Mucosa of rectum (tissue), 2 donors: ENCODE measurements at regions not wholly inside any gene's neighbourhood (a gene's known extent, or its start where the extent isn't known, plus 50 kb on each side); places are given as distances from the start of the nearest gene placed in this dataset.
"Not testable (repeated sequence)": the region's sequence is repeated elsewhere in the genome, so short reads cannot be mapped to it uniquely, and the experiment has no call there.

Experiments used
- H3K27ac ChIP-seq, 2 donors: one replicate each; pipeline ENCODE4 v1.7.0; 2013; ENCODE audit warnings: inconsistent platforms in 2 of 2, low read depth in 2 of 2, low read length in 2 of 2
- H3K27me3 ChIP-seq, 2 donors: one replicate each; pipeline ENCODE4 v1.7.0; 2013; ENCODE audit warnings: low read length in 2 of 2; ENCODE audit not compliant: control insufficient read depth in 2 of 2, insufficient read depth in 2 of 2
- H3K36me3 ChIP-seq, 2 donors: one replicate each; pipeline ENCODE4 v1.7.0; 2013; ENCODE audit warnings: low read length in 2 of 2; ENCODE audit not compliant: control insufficient read depth in 2 of 2, insufficient read depth in 2 of 2
- H3K4me1 ChIP-seq, 2 donors: one replicate each; pipeline ENCODE4 v1.7.0; 2013; ENCODE audit warnings: low read length in 2 of 2, mild to moderate bottlenecking in 1 of 2; ENCODE audit not compliant: control insufficient read depth in 2 of 2, insufficient read depth in 2 of 2
- H3K4me3 ChIP-seq, 2 donors: one replicate each; pipeline ENCODE4 v1.7.0; 2013; ENCODE audit warnings: low read length in 2 of 2
- H3K9ac ChIP-seq, 2 donors: one replicate each; pipeline ENCODE4 v1.7.0; 2013; ENCODE audit warnings: low read length in 2 of 2, low read depth in 1 of 2, mild to moderate bottlenecking in 1 of 2
- H3K9me3 ChIP-seq, 2 donors: one replicate each; pipeline ENCODE4 v1.7.0; 2013; ENCODE audit warnings: low read length in 2 of 2; ENCODE audit not compliant: control insufficient read depth in 2 of 2
- donor health status: healthy.
- donor health status: Normal muscosa, but diverticular disease.

DNA sequence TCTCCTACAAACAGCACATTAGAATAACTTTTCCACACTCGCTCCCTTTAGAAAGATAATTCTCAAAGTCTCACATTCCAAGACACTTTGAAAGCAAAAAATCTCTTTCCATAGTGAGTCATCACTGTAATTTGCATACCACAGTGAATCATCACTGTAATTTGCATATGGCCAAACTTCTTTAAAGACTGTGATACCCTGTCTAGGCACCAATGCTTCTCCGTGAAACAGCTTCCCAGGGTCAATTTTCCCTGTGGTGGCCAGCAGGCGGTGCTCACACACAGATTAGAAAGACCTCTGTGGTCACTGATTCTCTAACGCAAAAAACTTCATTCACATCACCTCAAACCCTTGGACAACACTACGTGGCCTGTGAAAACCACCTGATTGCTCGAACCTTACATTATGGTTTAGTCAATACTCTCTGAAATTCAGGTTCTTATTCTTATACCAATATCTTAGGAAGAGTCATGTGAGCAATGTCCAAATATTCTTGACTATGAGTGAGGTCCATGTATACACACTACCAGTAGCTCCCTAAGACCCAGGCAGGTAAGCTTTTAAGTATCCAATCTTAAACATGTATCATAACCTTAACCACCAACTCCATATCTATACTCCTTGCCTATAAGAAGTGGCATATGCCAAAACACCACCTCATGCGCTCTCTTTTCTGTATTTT, 78.5 kb upstream of the PHACTR1 start:
- Histone ChIP-seq H3K27me3 (no peaks in the 10 kb centered on the region), H3K4me1 (no peaks in the 10 kb centered on the region), H3K9me3 (no peaks in the 10 kb centered on the region), H3K9ac (no peak overlapping the region), H3K27ac (no peak overlapping the region), H3K4me3 (no peak overlapping the region), H3K36me3 (no peaks in the 10 kb centered on the region)

DNA sequence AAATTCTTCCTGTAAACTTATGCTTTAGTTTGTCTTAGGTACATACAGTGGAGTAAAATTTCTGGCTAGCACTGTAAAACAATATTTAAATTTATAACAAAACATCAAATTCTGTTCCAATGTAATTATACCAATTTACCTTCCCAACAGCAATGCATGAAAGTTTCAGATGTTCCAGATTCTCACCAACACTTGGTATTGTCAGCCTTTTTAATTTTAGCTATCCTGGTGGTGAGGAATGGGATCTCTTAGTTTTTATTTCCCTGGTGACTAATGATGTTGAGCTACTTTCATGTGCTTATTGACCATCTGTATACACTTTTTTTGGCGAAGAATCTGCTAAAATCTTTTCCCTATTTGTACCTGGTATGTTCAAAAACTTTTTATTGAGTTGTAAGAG, 76.1 kb upstream of the PHACTR1 start:
- H3K4me1 ChIP-seq = no peaks in the 10 kb centered on the region
- no peak overlapping the region for H3K9ac ChIP-seq
- H3K4me3 ChIP-seq = no peak overlapping the region
- H3K27ac ChIP-seq = no peak overlapping the region
- H3K9me3 ChIP-seq = no peaks in the 10 kb centered on the region
- no peaks in the 10 kb centered on the region for H3K36me3 ChIP-seq
- no peaks in the 10 kb centered on the region for H3K27me3 ChIP-seq

DNA sequence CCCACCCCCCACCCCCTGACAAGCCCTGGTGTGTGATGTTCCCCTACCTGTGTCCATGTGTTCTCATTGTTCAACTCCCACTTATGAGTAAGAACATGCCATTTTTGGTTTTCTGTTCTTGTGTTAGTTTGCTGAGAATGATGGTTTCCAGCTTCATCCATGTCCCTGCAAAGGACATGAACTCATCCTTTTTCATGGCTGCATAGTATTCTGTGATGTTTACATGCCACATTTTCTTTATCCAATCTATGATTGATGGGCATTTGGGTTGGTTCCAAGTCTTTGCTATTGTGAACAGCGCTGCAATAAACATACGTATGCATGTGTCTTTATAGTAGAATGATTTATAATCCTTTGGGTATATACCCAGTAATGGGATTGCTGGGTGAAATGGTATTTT, 74.8 kb upstream of the PHACTR1 start:
- H3K4me1 ChIP-seq, H3K36me3 ChIP-seq, H3K27me3 ChIP-seq, H3K9ac ChIP-seq, H3K9me3 ChIP-seq, H3K27ac ChIP-seq, H3K4me3 ChIP-seq: not testable (repeated sequence)

DNA sequence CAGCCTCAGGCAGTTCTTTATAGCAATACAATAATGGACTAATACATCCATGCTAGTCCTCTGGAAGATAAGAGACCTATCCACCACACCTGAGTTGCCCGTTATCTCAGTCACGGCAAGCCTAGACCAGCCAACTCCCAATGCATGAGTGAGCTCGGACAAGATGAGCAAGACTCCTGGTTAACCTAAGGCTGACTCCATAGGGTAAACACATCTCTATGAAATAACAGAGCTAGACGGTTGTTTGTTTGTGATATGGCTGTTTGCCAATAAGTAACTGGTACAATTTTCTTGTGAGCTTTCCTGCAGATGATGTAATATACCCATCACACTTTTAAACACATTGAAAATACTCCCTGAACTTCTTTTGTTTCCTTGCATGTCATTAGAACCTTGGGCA, 70.6 kb upstream of the PHACTR1 start:
- no peak overlapping the region for H3K27ac ChIP-seq
- no peak overlapping the region for H3K4me3 ChIP-seq
- no peaks in the 10 kb centered on the region for H3K4me1 ChIP-seq
- H3K36me3 ChIP-seq = no peaks in the 10 kb centered on the region
- H3K27me3 ChIP-seq = no peaks in the 10 kb centered on the region
- no peaks in the 10 kb centered on the region for H3K9me3 ChIP-seq
- no peak overlapping the region for H3K9ac ChIP-seq

DNA sequence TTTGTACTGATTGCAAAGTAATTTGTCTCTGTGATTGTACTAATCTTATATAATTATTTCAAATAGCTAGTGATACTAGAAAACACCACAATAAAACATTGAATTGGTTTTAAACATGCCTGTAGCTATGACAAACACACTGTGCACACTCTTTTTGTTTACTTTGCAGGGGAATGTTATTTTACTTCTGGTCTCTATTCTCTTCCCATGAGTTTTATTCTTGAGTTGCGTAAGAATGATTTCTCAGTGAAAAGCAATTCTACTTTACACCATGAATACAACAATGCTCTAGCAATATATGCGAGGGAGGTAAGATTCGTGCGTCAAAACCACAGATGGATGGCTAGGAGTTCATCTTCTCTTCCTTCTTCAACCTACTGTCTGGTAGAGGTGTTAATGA, 68.4 kb upstream of the PHACTR1 start:
- Histone ChIP-seq H3K27ac (no peak overlapping the region), H3K9me3 (no peaks in the 10 kb centered on the region), H3K4me1 (no peaks in the 10 kb centered on the region), H3K36me3 (no peaks in the 10 kb centered on the region), H3K27me3 (no peaks in the 10 kb centered on the region), H3K9ac (no peak overlapping the region), H3K4me3 (no peak overlapping the region)

DNA sequence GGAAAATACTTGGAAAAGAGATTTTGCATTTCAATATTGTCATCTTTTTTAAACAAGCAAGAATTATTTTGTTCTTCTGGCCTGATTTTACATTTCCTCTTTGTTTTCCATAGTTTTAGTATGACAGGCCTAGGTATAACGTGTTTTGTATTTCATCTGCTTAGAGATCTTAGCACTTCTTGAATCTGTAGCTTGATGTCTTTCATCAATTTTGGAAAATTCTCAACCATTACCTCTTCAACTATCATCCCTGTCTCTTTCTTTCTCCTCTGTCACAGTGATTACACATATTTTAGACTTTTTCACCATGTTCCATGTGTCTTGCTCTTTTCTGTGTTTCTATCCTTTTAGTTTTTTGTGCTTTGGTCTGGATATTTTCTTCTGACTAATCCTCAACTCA, 67.2 kb upstream of the PHACTR1 start:
- H3K9ac ChIP-seq = no peak overlapping the region
- no peaks in the 10 kb centered on the region for H3K36me3 ChIP-seq
- no peaks in the 10 kb centered on the region for H3K27me3 ChIP-seq
- H3K27ac ChIP-seq = no peak overlapping the region
- H3K4me3 ChIP-seq = no peak overlapping the region
- H3K9me3 ChIP-seq = no peaks in the 10 kb centered on the region
- H3K4me1 ChIP-seq = no peaks in the 10 kb centered on the region

DNA sequence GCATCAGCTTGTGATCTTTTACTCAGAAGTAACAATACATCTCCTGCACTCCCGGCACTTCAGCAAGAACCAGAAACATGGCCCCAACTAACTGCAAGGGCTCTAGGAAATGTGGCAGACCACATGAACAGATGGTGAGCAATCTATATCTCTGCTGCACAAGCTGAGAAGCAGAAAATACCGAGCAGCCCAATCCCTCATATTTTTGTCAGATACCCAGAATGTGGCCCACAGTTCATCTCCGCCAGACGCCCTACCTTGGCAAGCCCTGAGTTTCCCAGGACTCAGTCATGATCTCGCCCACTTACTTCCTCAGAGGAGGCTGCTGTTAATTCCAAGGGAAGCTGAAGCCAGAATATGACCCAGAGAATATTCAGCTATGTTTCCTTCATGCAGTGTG, 63.1 kb upstream of the PHACTR1 start:
- no peaks in the 10 kb centered on the region for H3K9me3 ChIP-seq
- H3K27me3 ChIP-seq = no peaks in the 10 kb centered on the region
- H3K4me3 ChIP-seq = no peak overlapping the region
- H3K27ac ChIP-seq = no peak overlapping the region
- H3K4me1 ChIP-seq = no peaks in the 10 kb centered on the region
- H3K9ac ChIP-seq = no peak overlapping the region
- no peaks in the 10 kb centered on the region for H3K36me3 ChIP-seq

DNA sequence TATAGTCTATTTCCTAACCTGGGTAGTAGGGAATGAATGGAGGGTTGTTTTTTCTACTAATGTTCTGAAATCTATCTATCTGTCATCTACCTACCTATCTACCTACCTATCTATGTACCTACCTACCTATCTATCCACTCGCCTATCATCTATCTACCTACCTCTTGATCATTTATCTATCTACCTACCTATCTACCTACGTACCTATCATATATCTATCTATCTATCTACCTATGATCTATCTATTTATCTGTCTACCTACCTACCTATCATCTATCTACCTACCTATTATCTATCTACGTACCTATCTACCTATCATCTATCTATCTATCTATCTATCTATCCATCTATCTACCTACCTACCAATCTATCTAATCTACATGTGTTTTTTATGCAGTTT, 62.5 kb upstream of the PHACTR1 start:
- no peaks in the 10 kb centered on the region for H3K27me3 ChIP-seq
- no peaks in the 10 kb centered on the region for H3K9me3 ChIP-seq
- H3K4me1 ChIP-seq = no peaks in the 10 kb centered on the region
- H3K27ac ChIP-seq = no peak overlapping the region
- H3K4me3 ChIP-seq = no peak overlapping the region
- no peak overlapping the region for H3K9ac ChIP-seq
- no peaks in the 10 kb centered on the region for H3K36me3 ChIP-seq

DNA sequence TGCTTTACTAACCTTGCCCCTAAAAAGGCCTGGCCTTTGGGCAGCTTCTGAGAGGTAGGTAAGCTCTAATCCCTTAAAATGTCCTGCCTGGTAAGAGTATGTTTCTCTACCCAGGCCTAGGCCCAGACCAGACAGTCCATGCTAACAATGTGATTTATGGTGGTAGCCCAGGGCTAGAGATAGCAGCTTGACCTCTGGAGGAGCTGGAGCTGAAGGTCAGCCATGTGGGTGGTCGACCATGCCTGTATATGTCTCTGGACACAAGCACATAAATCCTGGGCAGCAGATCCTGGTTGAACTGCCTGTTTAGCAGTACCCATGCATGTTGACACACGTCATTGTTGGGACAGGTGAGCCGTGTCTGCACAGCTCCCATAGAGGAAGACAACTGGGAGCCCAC, 62.1 kb upstream of the PHACTR1 start:
- H3K27ac ChIP-seq = no peak overlapping the region
- H3K36me3 ChIP-seq = no peaks in the 10 kb centered on the region
- no peaks in the 10 kb centered on the region for H3K4me1 ChIP-seq
- no peaks in the 10 kb centered on the region for H3K9me3 ChIP-seq
- no peak overlapping the region for H3K4me3 ChIP-seq
- H3K27me3 ChIP-seq = no peaks in the 10 kb centered on the region
- H3K9ac ChIP-seq = no peak overlapping the region

DNA sequence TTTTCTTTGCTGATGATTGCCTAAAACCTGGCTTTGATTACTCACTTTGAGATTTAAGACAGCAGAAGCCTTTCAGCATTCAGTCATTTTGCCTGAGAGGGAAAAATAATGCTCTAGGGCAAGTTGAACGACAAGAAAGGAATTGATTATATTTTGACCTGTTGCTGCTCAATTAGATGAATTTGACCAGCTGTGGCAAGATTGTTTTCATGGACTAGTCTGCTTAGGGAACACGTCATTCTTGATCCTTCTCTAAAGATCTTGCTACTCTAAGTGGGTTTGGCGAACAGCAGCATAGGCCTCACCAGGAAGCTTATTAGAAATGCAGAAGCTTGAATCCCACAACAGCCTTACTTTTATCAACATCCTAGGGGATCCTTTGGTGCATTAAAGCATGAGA, 59.7 kb upstream of the PHACTR1 start:
- H3K27me3 ChIP-seq = no peaks in the 10 kb centered on the region

DNA sequence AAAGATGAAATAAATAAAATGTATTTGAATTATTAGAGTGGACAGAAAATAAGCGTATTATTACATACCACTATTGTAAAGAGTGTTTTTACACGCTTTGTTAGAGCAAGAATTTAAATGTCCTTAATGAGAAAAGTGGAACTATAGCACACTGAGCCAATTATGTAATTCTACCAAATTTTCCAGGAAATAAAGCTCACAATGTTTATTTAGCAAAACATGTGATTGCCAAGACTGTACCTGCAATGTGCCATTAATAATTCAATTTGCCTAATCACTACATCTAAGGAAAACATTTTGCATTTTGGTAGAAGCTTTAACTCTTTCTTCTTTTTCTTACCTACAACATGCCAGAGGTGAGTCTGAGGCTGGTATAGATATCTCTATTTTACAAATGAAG, 58.7 kb upstream of the PHACTR1 start:
- Histone ChIP-seq H3K9me3 (no peaks in the 10 kb centered on the region), H3K36me3 (no peaks in the 10 kb centered on the region), H3K27ac (no peak overlapping the region), H3K9ac (no peak overlapping the region), H3K27me3 (no peaks in the 10 kb centered on the region), H3K4me3 (no peak overlapping the region), H3K4me1 (no peaks in the 10 kb centered on the region)

More for the DNA sequence above, 59.7 kb upstream of the PHACTR1 start:
- H3K4me1 ChIP-seq = no peaks in the 10 kb centered on the region
- H3K9ac ChIP-seq = no peak overlapping the region
- no peaks in the 10 kb centered on the region for H3K9me3 ChIP-seq
- H3K36me3 ChIP-seq = no peaks in the 10 kb centered on the region
- no peak overlapping the region for H3K4me3 ChIP-seq
- no peak overlapping the region for H3K27ac ChIP-seq
